ENCODE measurements at regions not wholly inside any gene's neighbourhood (a gene's known extent, or its start where the extent isn't known, plus 50 kb on each side); places are given as distances from the start of the nearest gene placed in this dataset.

DNA sequence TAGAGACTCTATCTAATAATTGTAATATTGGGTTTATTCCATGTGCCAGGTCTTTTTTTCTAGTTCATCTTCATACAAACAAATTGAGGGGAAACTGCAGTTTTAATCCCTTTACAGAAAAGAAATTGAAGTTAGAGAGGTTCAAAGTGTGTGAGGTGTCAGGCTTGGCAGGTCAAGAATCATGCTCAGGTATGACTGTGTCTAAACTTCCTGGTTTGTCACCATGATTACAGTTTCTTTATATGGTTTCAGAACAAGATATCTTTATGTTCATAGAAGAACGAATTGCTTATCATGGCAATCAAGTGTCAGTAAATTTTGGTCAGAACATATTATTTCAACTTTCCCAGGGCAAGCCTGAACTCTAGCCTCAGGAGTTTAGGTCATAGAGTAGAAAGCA lies 460.4 kb downstream of the RAPGEF2 start:
- Histone ChIP-seq H3K23me2 (ENCODE audit: low read depth, low read length) (no peaks in the 10 kb centered on the region), H2BK120ac (replicated peaks; ENCODE audit: low read depth, low read length) (no peak overlapping the region), H4K91ac (replicated peaks; ENCODE audit: insufficient read length, low read length) (no peak overlapping the region), H3K56ac (replicated peaks; ENCODE audit: insufficient read length, low read depth, low read length) (no peak overlapping the region), H2AK5ac (ENCODE audit: low read depth, low read length) (no peak overlapping the region), H2BK12ac (ENCODE audit: low read depth, low read length) (no peak overlapping the region), H3K14ac (ENCODE audit: insufficient read length) (no peak overlapping the region), H2BK20ac (ENCODE audit: low read length) (no peak overlapping the region), H3K4me2 (ENCODE audit: insufficient read depth in 1 of 2, low read depth in 2 of 2, low read length in 2 of 2) (no peak overlapping the region), H3K79me2 (ENCODE audit: control insufficient read depth in 1 of 2, insufficient read depth in 2 of 2, low read length in 2 of 2) (no peaks in the 10 kb centered on the region), H3K36me3 (ENCODE audit: control insufficient read depth in 2 of 4, insufficient read depth in 4 of 4, low read length in 3 of 4) (no peaks in the 10 kb centered on the region), H3K18ac (ENCODE audit: extremely low read depth, low read length) (no peak overlapping the region), H2BK15ac (ENCODE audit: low read length) (no peak overlapping the region), H2BK5ac (ENCODE audit: low read depth, low read length) (no peak overlapping the region), H4K20me1 (replicated peaks in 1 of 2; ENCODE audit: control insufficient read depth in 1 of 2, insufficient read depth in 2 of 2, low read length in 2 of 2) (no peaks in the 10 kb centered on the region), H4K8ac (ENCODE audit: extremely low read depth, insufficient read depth, low read length) (no peak overlapping the region), H3K4me3 (ENCODE audit: extremely low read depth in 1 of 4, insufficient read depth in 2 of 4, low read depth in 3 of 4, low read length in 4 of 4) (no peak overlapping the region), H3K23ac (ENCODE audit: insufficient read length) (no peak overlapping the region), H3K4ac (replicated peaks; ENCODE audit: insufficient read length, low read depth, low read length) (no peak overlapping the region), H3K4me1 (replicated peaks in 1 of 4; ENCODE audit: control insufficient read depth in 3 of 4, insufficient read depth in 4 of 4, low read length in 3 of 4) (no peaks in the 10 kb centered on the region), H3K27ac (ENCODE audit: low read depth, low read length) (no peak overlapping the region), H4K5ac (ENCODE audit: insufficient read length, low read depth, low read length) (no peak overlapping the region), H3K9me3 (ENCODE audit: insufficient read depth in 2 of 2, low read depth in 1 of 2, low read length in 1 of 2) (peaks cover 2 to 7% of the 10 kb centered on the region in 2 experiments; a peak in 1 of 4 replicates), H3K9ac (replicated peaks in 1 of 4; ENCODE audit: extremely low read depth in 1 of 4, low read depth in 3 of 4, low read length in 3 of 4) (no peak overlapping the region), H3K27me3 (replicated peaks in 1 of 4; ENCODE audit: control insufficient read depth in 3 of 4, extremely low read depth in 1 of 4, insufficient read depth in 3 of 4, low read length in 3 of 4) (no peaks in the 10 kb centered on the region), H3K79me1 (ENCODE audit: low read depth, low read length) (no peaks in the 10 kb centered on the region), H2AFZ (ENCODE audit: low read length) (no peak overlapping the region)
- 95% methylated on average over 1 of the region's 1 CpG; no CpG with 5 or more reads in 1 of the 2 experiments for WGBS, 2 experiments (ENCODE audit: extremely low coverage in 1 of 2, insufficient coverage in 1 of 2, insufficient read length in 1 of 2, insufficient replicate concordance in 2 of 2, low coverage in 1 of 2, low lambda C conversion rate in 2 of 2, missing lambda C conversion rate in 1 of 2)
- no peak for TF ChIP-seq POLR2AphosphoS5 (IDR thresholded peaks at IDR 0.05; ENCODE audit: low read depth, low read length)
- no peak for TF ChIP-seq ASH2L (IDR thresholded peaks at IDR 0.05; ENCODE audit: low read length)
- no peak for TF ChIP-seq PHF8 (conservative IDR thresholded peaks at IDR 0.05; ENCODE audit: low read depth, low read length)
- TF ChIP-seq, protein P1, sequence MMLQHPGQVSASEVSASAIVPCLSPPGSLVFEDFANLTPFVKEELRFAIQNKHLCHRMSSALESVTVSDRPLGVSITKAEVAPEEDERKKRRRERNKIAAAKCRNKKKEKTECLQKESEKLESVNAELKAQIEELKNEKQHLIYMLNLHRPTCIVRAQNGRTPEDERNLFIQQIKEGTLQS (IDR thresholded peaks at IDR 0.05; ENCODE audit: insufficient read depth, low read depth, low read length): no peak
- TF ChIP-seq CHD2 (IDR thresholded peaks at IDR 0.05; ENCODE audit: low read length): no peak
- TF ChIP-seq SP1 (IDR thresholded peaks at IDR 0.05; ENCODE audit: low read depth, low read length): no peak
- no peak for TF ChIP-seq POU5F1 (IDR thresholded peaks at IDR 0.05; ENCODE audit: low read depth, low read length)
- no peak for TF ChIP-seq RBBP5 (IDR thresholded peaks at IDR 0.05; ENCODE audit: borderline replicate concordance, low read depth, low read length)
- no peak for TF ChIP-seq SIRT6 (IDR thresholded peaks at IDR 0.05; ENCODE audit: low read length)
- TF ChIP-seq HDAC2 (IDR thresholded peaks at IDR 0.05; ENCODE audit: borderline replicate concordance in 1 of 2, low read depth in 2 of 2, low read length in 2 of 2): no peak
- TF ChIP-seq, protein P2, sequence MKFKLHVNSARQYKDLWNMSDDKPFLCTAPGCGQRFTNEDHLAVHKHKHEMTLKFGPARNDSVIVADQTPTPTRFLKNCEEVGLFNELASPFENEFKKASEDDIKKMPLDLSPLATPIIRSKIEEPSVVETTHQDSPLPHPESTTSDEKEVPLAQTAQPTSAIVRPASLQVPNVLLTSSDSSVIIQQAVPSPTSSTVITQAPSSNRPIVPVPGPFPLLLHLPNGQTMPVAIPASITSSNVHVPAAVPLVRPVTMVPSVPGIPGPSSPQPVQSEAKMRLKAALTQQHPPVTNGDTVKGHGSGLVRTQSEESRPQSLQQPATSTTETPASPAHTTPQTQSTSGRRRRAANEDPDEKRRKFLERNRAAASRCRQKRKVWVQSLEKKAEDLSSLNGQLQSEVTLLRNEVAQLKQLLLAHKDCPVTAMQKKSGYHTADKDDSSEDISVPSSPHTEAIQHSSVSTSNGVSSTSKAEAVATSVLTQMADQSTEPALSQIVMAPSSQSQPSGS (IDR thresholded peaks at IDR 0.05; ENCODE audit: low read length): no peak
- ChIA-PET CTCF (ENCODE audit: partially characterized antibody) (no interaction called here), POLR2A (ENCODE audit: partially characterized antibody) (no interaction called here)
- DNase-seq (ENCODE audit: low read depth in 1 of 2, low spot score in 2 of 2) (no peak), FAIRE-seq (no peak)

All from H1 (cell line).